ENCODE measurements at regions not wholly inside any gene's neighbourhood (a gene's known extent, or its start where the extent isn't known, plus 50 kb on each side); places are given as distances from the start of the nearest gene placed in this dataset.

DNA sequence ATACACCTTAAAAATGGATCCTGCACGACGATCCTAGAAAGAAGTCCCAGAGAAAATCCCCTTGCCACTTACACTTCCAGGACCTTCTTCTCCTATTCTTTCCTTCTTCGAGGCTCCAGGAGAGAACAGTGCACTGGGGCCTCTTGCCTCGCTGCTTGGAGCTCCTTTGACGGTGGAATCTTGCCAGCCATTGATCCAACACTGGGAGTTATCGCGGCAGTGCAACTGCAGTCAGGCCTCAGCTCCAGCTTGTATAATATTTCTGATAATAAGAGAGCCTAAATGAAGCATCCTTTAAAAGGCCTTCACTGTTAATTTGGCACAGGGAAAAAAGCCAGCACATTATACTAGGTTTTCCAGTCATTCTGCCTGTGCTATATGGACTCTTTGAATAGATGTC, 216.9 kb upstream of the PARD3B start:
- Histone ChIP-seq H3K27ac (no peak overlapping the region), H3K4me1 (ENCODE audit: insufficient read depth) (peaks cover 3% of the 10 kb centered on the region), H4K20me1 (ENCODE audit: insufficient read depth, poor library complexity, severe bottlenecking) (no peaks in the 10 kb centered on the region), H3K9me3 (ENCODE audit: low read depth) (no peaks in the 10 kb centered on the region), H3K9me2 (replicated peaks; ENCODE audit: insufficient read depth) (no peaks in the 10 kb centered on the region), H3K4me3 (no peak overlapping the region), H3K79me2 (no peaks in the 10 kb centered on the region), H2AFZ (no peak overlapping the region), H3K4me2 (no peak overlapping the region), H3K36me3 (replicated peaks; ENCODE audit: insufficient read depth, low read depth) (no peaks in the 10 kb centered on the region), H3K27me3 (no peaks in the 10 kb centered on the region)
- no peak for DNase-seq (ENCODE audit: low spot score)
- no peak for TF ChIP-seq EZH2phosphoT487 (IDR thresholded peaks at IDR 0.05; ENCODE audit: low read depth, severe bottlenecking, unreplicated experiment)
- TF ChIP-seq CTCF (IDR thresholded peaks at IDR 0.05; ENCODE audit: poor library complexity), result no peak
- TF ChIP-seq EZH2 (IDR thresholded peaks at IDR 0.05; ENCODE audit: borderline replicate concordance), result no peak
- WGBS (ENCODE audit: low lambda C conversion rate, missing lambda C conversion rate), result 93% methylated on average over 7 of the region's 7 CpGs

DNA sequence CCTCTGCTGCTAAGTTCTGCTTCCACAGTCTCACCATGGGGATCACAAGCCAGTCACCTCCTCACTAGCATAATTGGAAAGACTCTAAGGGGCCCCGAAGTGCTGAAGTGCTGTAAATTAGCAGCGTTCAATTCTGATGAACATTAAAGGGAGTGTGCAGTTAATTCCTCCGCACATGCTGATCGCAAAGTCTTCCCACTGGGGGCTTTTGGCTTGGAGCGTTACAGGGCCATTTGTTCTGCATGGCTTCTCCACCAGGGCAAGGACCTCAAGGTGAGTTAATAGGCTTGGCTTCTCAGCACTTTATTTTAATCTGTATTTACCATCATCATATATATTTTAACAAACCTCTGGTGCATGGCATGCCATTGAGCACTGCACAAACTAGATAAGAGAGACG, 216.3 kb upstream of the PARD3B start:
- H3K4me3 ChIP-seq, result no peak overlapping the region
- no peak overlapping the region for H3K27ac ChIP-seq
- 96% methylated on average over 6 of the region's 6 CpGs for WGBS (ENCODE audit: low lambda C conversion rate, missing lambda C conversion rate)
- TF ChIP-seq EZH2phosphoT487 (IDR thresholded peaks at IDR 0.05; ENCODE audit: low read depth, severe bottlenecking, unreplicated experiment), result no peak
- TF ChIP-seq EZH2 (IDR thresholded peaks at IDR 0.05; ENCODE audit: borderline replicate concordance), result no peak
- no peaks in the 10 kb centered on the region for H3K79me2 ChIP-seq
- H3K4me2 ChIP-seq, result no peak overlapping the region
- no peaks in the 10 kb centered on the region for H3K9me2 ChIP-seq (replicated peaks; ENCODE audit: insufficient read depth)
- no peaks in the 10 kb centered on the region for H4K20me1 ChIP-seq (ENCODE audit: insufficient read depth, poor library complexity, severe bottlenecking)
- no peaks in the 10 kb centered on the region for H3K27me3 ChIP-seq
- H3K9me3 ChIP-seq (ENCODE audit: low read depth), result no peaks in the 10 kb centered on the region
- no peak overlapping the region for H2AFZ ChIP-seq
- peaks cover 3% of the 10 kb centered on the region for H3K4me1 ChIP-seq (ENCODE audit: insufficient read depth)
- DNase-seq (ENCODE audit: low spot score), result no peak
- H3K36me3 ChIP-seq (replicated peaks; ENCODE audit: insufficient read depth, low read depth), result no peaks in the 10 kb centered on the region

GRCh38 chr2:204329532-204329931, 215.7 kb upstream of the PARD3B start:
- H4K20me1 ChIP-seq (ENCODE audit: insufficient read depth, poor library complexity, severe bottlenecking), result no peaks in the 10 kb centered on the region

DNA sequence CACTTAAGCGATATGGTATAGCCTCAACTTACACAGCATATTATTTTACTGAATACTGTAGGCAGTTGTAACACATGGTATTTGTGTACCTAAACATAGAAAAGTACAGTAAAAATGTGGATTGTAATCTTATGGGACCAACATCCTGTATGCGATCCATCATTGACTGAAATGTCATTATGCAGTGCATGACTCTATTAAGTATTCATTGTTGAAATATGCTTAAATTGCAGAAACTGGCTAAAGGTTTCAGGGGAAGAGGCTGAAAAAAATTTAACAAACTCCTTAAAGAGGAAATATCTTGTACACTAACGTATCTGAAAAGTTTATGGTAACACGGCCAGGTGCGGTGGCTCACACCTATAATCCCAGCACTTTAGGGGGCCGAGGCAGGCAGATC, 214.1 kb upstream of the PARD3B start:
- WGBS (ENCODE audit: low lambda C conversion rate, missing lambda C conversion rate), result 98% methylated on average over 6 of the region's 6 CpGs
- Histone ChIP-seq H3K4me1 (ENCODE audit: insufficient read depth) (no peaks in the 10 kb centered on the region), H3K27ac (no peak overlapping the region), H4K20me1 (ENCODE audit: insufficient read depth, poor library complexity, severe bottlenecking) (no peaks in the 10 kb centered on the region), H3K79me2 (no peaks in the 10 kb centered on the region), H3K4me2 (no peak overlapping the region), H3K27me3 (no peaks in the 10 kb centered on the region), H3K9me2 (replicated peaks; ENCODE audit: insufficient read depth) (no peaks in the 10 kb centered on the region), H2AFZ (no peak overlapping the region), H3K36me3 (replicated peaks; ENCODE audit: insufficient read depth, low read depth) (no peaks in the 10 kb centered on the region), H3K4me3 (no peak overlapping the region), H3K9me3 (ENCODE audit: low read depth) (no peaks in the 10 kb centered on the region)
- DNase-seq (ENCODE audit: low spot score), result no peak
- TF ChIP-seq EZH2phosphoT487 (IDR thresholded peaks at IDR 0.05; ENCODE audit: low read depth, severe bottlenecking, unreplicated experiment) (no peak), EZH2 (IDR thresholded peaks at IDR 0.05; ENCODE audit: borderline replicate concordance) (no peak), CTCF (IDR thresholded peaks at IDR 0.05; ENCODE audit: poor library complexity) (no peak)

More at GRCh38 chr2:204329532-204329931, 215.7 kb upstream of the PARD3B start:
- WGBS (ENCODE audit: low lambda C conversion rate, missing lambda C conversion rate), result 87% methylated on average over 4 of the region's 4 CpGs
- Histone ChIP-seq H3K4me3 (no peak overlapping the region), H3K79me2 (no peaks in the 10 kb centered on the region), H3K27ac (no peak overlapping the region), H3K4me1 (ENCODE audit: insufficient read depth) (peaks cover 3% of the 10 kb centered on the region), H3K36me3 (replicated peaks; ENCODE audit: insufficient read depth, low read depth) (no peaks in the 10 kb centered on the region), H3K9me3 (ENCODE audit: low read depth) (no peaks in the 10 kb centered on the region), H2AFZ (no peak overlapping the region), H3K27me3 (no peaks in the 10 kb centered on the region), H3K9me2 (replicated peaks; ENCODE audit: insufficient read depth) (no peaks in the 10 kb centered on the region), H3K4me2 (no peak overlapping the region)
- TF ChIP-seq EZH2 (IDR thresholded peaks at IDR 0.05; ENCODE audit: borderline replicate concordance), result no peak
- TF ChIP-seq CTCF (IDR thresholded peaks at IDR 0.05; ENCODE audit: poor library complexity), result no peak
- TF ChIP-seq EZH2phosphoT487 (IDR thresholded peaks at IDR 0.05; ENCODE audit: low read depth, severe bottlenecking, unreplicated experiment), result no peak
- DNase-seq (ENCODE audit: low spot score), result no peak
